ENCODE measurements at regions not wholly inside any gene's neighbourhood (a gene's known extent, or its start where the extent isn't known, plus 50 kb on each side); places are given as distances from the start of the nearest gene placed in this dataset.

DNA sequence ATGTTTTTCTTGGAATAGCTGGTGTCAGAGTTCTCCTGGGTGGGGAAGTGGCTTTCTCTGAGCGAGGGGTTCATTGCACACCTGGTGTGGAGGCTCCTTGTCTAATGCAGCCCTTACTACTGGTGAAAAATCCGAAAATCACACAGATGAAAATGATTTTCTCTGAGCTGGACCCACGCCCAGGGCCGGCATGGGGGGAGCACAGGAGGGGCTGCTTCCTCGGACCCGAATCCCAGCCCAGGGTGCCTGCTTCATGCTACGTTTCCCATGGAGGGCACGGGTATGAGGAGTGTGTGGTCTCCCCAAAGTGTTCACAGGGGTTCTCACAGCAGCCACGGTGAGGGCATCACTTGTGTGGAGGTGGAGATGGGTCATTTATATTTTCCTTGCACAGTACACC is 288.0 kb upstream of the HDAC4 start:
- peaks cover 7% of the 10 kb centered on the region for H3K27me3 Mint-ChIP-seq (ENCODE audit: insufficient read depth, low read depth, poor library complexity)
- ATAC-seq = no peak
- no peaks in the 10 kb centered on the region for H3K36me3 ChIP-seq (ENCODE audit: insufficient read depth)

More for the DNA sequence above, 288.0 kb upstream of the HDAC4 start:
- H3F3A ChIP-seq (replicated peaks; ENCODE audit: low read depth) = no peaks in the 10 kb centered on the region
- no peaks in the 10 kb centered on the region for H3K36me3 Mint-ChIP-seq (ENCODE audit: low read depth)
- no peaks in the 10 kb centered on the region for H3K27me3 ChIP-seq (ENCODE audit: insufficient read depth)
- H3K27ac ChIP-seq (ENCODE audit: low read depth) = no peak overlapping the region
- H3K4me2 ChIP-seq = no peak overlapping the region
- H3K4me1 Mint-ChIP-seq = peaks cover 22% of the 10 kb centered on the region; the same call in 2 of the 3 replicates
- no peak overlapping the region for H3K4me3 Mint-ChIP-seq
- no peak for TF ChIP-seq POLR2AphosphoS5 (IDR thresholded peaks at IDR 0.05; ENCODE audit: low read depth)
- TF ChIP-seq ZNF462 (CRISPR knock-in tag; IDR thresholded peaks at IDR 0.05) = no peak
- TF ChIP-seq EZH2 (IDR thresholded peaks at IDR 0.05; ENCODE audit: low read depth, unreplicated experiment) = no peak
- TF ChIP-seq EZH2phosphoT487 (IDR thresholded peaks at IDR 0.05; ENCODE audit: unreplicated experiment) = no peak
- no peak for TF ChIP-seq NANOG (IDR thresholded peaks at IDR 0.05; ENCODE audit: borderline replicate concordance)
- TF ChIP-seq REST (IDR thresholded peaks at IDR 0.05; ENCODE audit: unreplicated experiment) = no peak
- no peak for TF ChIP-seq ZNF114 (CRISPR knock-in tag; IDR thresholded peaks at IDR 0.05)
- TF ChIP-seq ZNF331 (CRISPR knock-in tag; IDR thresholded peaks at IDR 0.05; ENCODE audit: low read depth) = no peak
- TF ChIP-seq JUNB (IDR thresholded peaks at IDR 0.05; ENCODE audit: unreplicated experiment) = no peak
- TF ChIP-seq, protein P1, sequence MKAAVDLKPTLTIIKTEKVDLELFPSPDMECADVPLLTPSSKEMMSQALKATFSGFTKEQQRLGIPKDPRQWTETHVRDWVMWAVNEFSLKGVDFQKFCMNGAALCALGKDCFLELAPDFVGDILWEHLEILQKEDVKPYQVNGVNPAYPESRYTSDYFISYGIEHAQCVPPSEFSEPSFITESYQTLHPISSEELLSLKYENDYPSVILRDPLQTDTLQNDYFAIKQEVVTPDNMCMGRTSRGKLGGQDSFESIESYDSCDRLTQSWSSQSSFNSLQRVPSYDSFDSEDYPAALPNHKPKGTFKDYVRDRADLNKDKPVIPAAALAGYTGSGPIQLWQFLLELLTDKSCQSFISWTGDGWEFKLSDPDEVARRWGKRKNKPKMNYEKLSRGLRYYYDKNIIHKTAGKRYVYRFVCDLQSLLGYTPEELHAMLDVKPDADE (IDR thresholded peaks at IDR 0.05) = no peak
- no peak for TF ChIP-seq STAT1 (IDR thresholded peaks at IDR 0.05; ENCODE audit: unreplicated experiment)
- TF ChIP-seq, protein P2, sequence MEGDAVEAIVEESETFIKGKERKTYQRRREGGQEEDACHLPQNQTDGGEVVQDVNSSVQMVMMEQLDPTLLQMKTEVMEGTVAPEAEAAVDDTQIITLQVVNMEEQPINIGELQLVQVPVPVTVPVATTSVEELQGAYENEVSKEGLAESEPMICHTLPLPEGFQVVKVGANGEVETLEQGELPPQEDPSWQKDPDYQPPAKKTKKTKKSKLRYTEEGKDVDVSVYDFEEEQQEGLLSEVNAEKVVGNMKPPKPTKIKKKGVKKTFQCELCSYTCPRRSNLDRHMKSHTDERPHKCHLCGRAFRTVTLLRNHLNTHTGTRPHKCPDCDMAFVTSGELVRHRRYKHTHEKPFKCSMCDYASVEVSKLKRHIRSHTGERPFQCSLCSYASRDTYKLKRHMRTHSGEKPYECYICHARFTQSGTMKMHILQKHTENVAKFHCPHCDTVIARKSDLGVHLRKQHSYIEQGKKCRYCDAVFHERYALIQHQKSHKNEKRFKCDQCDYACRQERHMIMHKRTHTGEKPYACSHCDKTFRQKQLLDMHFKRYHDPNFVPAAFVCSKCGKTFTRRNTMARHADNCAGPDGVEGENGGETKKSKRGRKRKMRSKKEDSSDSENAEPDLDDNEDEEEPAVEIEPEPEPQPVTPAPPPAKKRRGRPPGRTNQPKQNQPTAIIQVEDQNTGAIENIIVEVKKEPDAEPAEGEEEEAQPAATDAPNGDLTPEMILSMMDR (conservative IDR thresholded peaks at IDR 0.05; ENCODE audit: low read depth in 2 of 2) = no peak
- TF ChIP-seq CREB1 (CRISPR knock-in tag; IDR thresholded peaks at IDR 0.05; ENCODE audit: low read depth) = no peak
- no peak for DNase-seq (ENCODE audit: low spot score)
- H3K79me2 ChIP-seq (replicated peaks; ENCODE audit: insufficient read depth) = no peaks in the 10 kb centered on the region
- no peak overlapping the region for H3K4me3 ChIP-seq
- H2AFZ ChIP-seq = no peak overlapping the region
- H4K20me1 ChIP-seq (replicated peaks; ENCODE audit: insufficient read depth) = no peaks in the 10 kb centered on the region
- no peaks in the 10 kb centered on the region for H3K4me1 ChIP-seq (ENCODE audit: insufficient read depth)
- no peaks in the 10 kb centered on the region for H3K9me2 ChIP-seq (ENCODE audit: insufficient read depth)
- no peak overlapping the region for H3K27ac Mint-ChIP-seq
- no peaks in the 10 kb centered on the region for H3K9me3 Mint-ChIP-seq
